GM21528 (cell line): ENCODE measurements at regions not wholly inside any gene's neighbourhood (a gene's known extent, or its start where the extent isn't known, plus 50 kb on each side); places are given as distances from the start of the nearest gene placed in this dataset.

Experiments
- ATAC-seq: cut with Tn5 transposase; IDR thresholded peaks from one replicate; pipeline ENCODE4 v1.9.1; 2021; ENCODE audit warnings: mild to moderate bottlenecking, moderate library complexity; ENCODE audit not compliant: unreplicated experiment, low FRiP score

DNA sequence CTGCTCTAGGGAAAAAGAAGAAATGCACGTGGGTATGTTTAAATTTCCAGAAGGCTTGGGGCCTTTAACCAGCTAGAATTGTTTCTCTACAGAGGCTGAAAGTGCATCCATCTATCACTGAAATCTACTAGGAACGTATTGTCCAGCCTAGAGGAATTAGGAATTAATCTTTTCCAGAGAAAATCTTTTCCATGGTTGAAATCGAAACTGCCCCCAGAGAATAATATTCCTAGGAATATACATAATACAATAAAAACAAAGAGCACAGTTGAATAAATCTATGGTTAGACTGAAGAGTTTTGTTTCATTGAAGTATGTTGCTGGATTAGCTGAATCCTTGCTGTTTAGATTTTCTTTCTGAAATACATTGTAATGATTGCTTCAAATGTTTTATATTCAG lies 378.5 kb downstream of the PLK2 start:
- no peak for ATAC-seq

DNA sequence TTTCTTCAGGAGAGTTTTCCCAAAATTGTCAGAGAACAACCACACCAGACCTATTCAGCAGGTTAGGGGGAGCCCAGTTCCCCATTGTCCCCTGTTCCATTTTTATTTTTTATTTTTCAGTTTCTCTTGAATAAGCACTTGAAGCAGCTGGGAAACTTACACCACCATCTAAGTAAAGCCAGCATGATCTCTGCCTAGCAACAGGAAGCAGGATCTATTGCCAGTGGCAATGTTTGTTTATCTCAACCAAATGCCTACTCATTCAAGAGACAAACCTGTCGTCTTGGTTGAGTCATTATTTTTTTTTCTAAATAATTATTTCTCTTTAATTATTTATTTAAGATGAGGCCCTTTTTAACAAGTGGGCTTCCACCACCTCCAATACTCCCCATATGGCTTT lies 379.3 kb downstream of the PLK2 start:
- ATAC-seq, result no peak

- ATAC-seq, result no peak
Observed at GRCh38 chr5:58077966-58078365, 381.9 kb downstream of the PLK2 start.

DNA sequence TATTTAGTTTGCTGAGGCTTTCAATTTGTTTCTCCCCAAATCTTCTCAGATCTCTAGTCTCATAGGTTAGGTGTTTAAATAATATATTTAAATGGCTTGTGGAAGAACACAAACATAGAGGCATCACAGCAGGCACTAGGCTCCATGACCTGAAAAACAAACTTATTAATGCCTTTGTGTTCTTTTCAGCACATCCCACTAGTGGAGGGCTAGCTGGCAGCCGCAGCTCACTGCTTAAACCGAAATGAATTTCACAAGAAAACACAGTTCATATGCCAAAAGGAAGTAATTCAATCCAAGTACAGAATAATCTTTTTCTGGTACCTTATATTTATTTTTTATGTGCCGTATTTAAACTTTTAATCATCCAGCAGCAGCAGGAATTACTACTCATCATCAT lies 382.5 kb downstream of the PLK2 start:
- no peak for ATAC-seq

DNA sequence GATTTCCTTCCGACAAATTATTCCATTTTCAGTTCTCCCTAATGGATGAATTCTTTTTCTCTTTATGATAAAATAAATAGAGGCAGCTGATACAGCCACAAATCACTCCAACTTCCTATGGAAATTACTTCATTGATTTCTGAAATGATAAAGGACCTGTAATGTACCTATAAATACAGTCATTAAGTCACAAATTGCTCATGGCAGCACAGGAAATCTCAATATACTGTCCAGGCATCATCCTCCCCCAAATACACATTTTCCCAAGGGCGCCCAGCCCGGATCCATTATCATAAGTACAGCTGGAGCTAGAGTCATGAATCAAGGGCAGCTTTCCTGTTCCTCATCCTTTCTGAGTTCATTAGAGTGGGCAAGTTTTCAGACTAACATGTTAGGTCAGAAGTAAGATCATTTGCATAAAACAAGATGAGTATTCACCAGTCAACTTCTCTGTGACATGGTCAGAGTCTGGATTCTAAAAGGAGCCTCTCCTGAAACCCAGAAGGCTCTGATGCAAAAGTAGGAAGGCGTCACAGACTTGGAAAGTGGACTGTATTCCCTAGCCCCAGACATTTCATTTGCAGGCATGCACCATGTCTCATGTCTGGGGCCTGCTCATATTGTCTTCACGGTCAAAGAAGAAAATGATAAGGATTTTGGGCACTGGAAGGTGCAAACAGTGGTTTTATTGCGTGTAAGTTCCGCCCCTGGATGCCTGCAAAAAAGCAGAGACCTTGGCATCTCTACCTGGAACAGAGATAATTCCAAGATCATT lies 383.2 kb downstream of the PLK2 start:
- no peak for ATAC-seq

GRCh38 chr5:58075907-58076306 lies 384.0 kb downstream of the PLK2 start:
- no peak for ATAC-seq

DNA sequence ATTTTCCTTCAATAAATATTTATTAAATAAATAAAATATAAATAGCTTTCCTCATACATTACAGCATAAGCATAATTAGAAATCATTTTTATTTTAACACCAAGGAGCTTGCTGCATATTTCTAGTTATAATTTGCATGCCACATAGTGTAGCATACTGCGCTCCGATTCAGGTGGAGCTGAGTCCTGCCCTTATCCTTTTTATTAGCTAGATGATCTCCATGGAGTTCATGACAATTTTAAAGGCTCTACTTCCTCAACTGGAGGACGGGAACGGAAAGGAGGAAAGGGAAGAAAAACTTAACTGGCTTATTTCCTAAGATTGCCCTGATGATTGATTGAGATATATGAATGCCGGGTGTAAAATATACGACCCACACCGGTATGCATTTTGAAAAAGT lies 385.2 kb downstream of the PLK2 start:
- no peak for ATAC-seq

DNA sequence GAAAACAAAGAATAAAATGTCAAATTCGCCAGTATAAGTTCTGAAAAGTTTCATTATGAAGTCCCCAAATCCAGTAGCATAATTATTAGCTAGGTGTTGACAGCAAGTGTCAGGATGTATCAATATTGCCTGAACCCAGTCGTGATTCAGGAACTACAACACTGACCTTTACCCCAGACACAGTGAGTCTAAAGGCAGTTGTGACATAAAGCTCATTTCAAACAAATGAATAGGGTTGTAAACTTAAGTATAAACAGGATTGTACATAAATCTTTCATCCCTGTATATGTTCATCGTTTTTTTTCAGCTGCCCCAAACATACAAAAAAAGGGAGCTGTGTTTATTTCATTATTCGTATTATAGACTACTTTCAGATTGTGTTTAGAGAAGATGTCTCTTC lies 385.7 kb downstream of the PLK2 start:
- no peak for ATAC-seq

DNA sequence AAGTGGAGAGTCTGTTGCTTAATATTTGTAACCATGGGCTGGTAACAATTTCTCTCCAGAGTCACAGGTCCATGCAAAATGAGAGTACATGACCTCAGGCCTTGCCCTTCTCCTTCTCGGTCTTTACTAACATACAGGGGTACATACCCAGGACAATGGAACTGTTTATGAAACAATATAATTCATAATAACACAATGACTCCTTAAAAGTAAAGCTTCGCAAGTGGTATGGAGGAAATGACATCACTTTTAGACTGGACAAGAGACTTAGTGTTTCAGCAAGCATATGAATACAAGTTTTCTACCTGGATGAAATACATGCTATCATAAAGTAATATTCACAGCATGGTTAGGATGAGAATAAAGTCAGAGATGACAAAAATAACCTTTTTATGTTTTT lies 386.6 kb downstream of the PLK2 start:
- ATAC-seq, result no peak

DNA sequence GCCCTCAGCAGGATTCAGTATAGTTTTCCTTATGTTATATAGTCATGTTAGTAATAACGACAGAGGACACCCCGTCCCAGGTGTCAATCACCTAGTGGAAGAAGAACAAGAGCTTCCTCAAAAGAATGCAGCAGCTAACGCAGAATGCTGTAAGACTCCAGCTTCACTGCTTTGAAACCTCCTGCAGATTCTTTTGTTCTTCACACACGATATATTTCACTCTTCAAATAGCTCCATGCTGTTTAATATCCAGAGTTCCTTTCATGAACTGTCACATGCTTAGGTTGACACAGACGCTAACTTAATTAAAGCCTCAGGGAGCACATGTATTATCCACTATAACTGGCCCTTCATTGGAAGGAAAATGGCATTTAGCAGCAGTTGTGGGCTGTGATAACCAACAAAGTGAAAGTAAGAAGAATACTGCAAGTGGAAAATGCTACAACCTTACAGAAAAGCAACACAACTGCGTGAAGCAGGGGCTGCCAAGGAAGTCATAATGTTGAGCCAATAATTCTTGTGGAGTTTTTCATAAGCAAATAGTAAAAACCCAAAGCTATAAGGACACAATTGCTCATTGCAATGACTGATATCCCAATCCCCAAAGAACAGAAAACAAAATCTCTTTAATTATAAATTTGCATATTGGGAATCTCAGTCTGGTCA lies 387.5 kb downstream of the PLK2 start:
- no peak for ATAC-seq

DNA sequence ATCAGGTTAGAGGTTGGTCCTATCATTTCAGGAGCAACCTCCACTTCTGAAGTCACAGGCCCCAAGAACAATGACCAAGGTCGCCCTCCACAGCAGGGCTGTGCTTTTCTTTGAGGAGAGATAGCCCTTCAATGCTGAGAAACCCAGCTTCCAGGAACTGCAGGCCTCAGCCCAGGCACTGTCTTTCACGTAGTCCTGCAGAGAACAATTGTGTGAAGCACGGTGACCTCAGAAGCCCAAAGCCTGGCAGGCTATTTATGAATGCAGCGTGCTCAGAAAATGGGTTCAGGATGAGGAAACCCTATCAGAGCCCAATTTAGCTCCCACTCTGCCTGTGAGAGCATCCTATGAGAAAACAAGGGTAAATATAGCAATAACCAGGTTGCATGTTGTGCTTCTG lies 388.3 kb downstream of the PLK2 start:
- no peak for ATAC-seq

GRCh38 chr5:58069846-58070245 lies 390.0 kb downstream of the PLK2 start:
- ATAC-seq, result no peak

DNA sequence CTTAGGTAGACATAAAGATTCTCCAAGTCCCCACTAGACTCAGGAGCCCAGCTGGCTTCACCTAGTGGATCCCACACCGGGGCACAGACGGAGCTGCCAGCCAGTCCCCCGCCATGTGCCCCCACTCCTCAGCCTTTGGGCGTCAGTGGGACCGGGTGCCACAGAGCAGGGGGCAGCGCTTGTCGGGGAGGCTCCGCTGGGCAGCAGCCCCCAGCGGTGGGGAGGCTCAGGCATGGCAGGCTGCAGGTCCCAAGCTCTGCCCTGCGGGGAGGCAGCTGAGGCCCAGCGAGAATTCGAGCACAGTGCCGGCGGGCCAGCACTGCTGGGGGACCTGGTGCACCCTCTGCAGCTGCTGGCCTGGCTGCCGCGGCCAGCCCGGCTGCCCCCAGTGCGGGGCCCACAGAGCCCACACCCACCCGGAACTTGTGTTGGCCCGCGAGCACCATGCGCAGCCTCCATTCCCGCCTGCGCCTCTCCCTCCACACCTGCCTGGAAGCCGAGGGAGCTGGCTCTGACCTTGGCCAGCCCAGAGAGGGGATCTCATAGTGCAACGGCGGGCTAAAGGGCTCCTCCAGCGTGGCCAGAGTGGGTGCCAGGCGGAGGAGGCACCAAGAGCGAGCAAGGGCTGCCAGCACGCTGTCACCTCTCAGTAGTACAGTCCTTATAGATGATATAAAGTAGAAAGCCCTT lies 390.7 kb downstream of the PLK2 start:
- no peak for ATAC-seq

GRCh38 chr5:58066557-58066956 lies 393.3 kb downstream of the PLK2 start:
- no peak for ATAC-seq

DNA sequence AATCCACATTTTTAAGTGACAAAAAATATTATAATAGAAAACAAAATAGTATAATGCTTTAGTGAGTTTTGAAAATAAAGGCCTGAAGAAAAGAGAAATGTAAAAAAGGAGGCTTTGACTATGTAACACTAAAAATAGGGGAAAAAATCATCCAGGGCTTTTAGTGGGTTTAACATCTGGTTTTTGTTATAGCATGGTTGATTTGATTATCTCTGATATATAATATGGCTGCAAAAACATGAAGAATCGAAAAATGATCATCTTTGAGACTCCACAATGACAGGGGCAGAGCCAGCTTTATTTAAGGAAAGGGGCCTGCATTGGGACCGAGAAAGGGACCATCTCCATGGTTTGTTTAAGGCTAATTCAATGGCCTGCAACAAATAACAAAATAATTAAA lies 393.8 kb downstream of the PLK2 start:
- no peak for ATAC-seq

DNA sequence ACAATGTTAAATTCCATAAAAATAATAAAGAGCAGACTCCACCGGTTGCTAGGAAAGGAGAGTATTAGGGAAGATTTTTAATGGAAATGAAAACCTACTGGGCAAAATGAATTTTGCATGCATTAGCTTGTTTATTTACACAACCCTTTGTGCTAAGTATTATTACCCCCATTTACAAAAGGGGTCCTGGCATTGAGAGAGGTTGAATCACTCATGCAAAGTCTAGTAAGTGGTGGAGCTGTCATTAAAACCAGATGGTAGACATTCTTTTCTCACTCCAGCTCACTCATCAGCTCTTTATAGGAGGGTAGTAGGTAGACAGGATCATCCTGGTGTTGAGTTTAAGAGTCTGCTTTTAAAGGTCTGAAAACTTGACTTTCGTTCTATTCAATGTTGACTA lies 395.1 kb downstream of the PLK2 start:
- ATAC-seq, result no peak

DNA sequence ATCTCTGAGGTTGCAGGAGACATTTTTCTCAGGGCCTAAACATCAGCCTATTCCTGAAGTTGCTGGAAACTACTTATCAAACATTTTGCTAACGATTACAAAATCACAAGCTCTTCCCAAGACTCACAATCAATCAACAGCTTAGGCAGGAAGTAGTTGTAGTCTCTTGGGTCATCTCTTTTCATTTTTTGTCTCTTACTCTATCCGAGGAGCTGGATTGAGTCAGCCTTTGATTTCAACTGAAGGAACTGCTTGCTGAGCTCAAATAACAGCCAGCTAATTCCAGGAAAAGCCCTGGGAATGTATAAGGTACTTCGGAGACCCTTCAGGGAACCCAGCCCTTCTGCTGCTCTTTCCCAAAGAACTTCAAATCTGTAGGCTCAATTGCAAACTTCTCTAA lies 398.9 kb downstream of the PLK2 start:
- no peak for ATAC-seq

- ATAC-seq, result no peak
Observed at GRCh38 chr5:58057324-58057723, 402.6 kb downstream of the PLK2 start.

DNA sequence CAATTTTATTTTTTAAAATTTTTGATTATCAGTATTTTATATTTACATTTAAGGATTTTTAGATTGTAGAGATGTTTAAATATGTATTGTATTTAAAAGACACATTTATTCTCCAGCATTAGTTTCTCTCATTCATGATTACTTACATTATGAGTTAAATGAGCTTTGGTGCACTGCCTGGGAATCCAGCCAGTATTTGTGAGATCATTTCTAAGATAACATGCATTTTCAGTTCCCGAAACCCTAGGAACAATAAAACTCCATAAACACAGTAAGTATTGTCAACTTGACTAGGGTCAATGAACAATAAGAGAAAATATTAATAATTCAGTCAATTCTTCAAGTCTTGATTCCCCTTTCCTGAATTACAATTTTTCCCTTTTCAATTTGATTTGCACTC lies 403.3 kb downstream of the PLK2 start:
- no peak for ATAC-seq

DNA sequence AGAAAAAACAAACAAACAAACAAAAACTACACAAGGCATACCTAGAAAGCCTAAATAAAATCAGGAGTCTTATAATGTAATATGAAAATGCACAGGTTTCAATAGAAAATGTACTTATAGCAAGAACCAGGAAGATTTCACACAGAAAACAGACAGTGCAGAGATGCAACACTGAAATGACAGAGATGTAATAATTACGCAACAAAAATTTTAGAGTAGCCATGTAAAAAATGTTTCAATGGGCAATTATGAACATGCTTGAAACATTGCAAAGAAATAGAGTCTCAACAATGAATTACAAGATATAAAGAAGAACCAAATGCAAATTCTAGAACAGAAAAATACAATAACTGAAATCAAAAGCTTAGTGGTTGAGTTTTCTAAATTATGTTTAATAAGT lies 405.9 kb downstream of the PLK2 start:
- no peak for ATAC-seq

DNA sequence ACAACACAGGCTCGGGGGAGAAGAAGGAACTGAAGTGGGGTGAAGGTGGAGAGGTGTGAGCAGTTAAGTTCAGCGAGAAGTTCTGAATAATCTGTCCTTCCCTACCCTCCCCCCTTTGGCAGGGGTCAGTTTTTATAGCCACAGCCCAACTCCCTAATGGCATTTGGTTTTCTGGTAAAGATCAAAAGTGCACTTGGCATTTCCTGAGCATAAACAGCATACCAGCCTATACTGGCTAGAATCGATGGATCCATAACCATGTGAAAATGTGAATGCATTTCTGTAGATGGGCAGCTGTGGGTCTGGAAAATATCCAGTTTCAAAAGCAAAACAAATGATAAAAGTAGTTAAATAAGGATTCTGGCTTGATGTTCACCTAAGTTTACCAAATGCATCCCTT lies 410.9 kb downstream of the PLK2 start:
- no peak for ATAC-seq
